SHP77 (cell line): ENCODE measurements at regions not wholly inside any gene's neighbourhood (a gene's known extent, or its start where the extent isn't known, plus 50 kb on each side); places are given as distances from the start of the nearest gene placed in this dataset.

Source experiments
- DNase-seq, 2 experiments: peaks; one replicate each; lab custom pipeline; 2025; lab: John Stamatoyannopoulos, UW

DNA sequence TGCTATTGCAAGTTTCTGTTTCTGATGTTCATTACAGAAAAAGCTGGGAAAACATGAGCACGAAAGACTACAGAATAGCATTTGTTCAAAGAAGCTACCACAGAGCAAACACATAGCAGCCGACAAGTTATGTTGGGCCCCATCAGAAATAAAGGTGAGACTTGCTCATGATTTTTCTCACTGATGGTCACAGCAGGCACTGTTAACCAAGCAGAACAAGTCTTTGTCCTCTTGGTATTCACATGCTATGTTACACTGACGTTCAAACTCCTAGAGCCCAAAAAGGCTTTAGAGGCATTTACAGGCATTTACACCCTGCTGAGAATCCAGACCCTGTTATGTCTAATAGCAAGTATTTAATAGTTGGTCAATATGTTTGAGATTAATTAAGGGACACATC is 235.0 kb upstream of the HNMT start:
- no peak for DNase-seq

GRCh38 chr2:137737559-137737958 is 226.7 kb upstream of the HNMT start:
- DNase-seq: no peak

- no peak for DNase-seq
These were observed 222.4 kb upstream of the HNMT start for GRCh38 chr2:137741784-137742362.

- no peak for DNase-seq
These were observed 216.8 kb upstream of the HNMT start for GRCh38 chr2:137747509-137747908.

DNA sequence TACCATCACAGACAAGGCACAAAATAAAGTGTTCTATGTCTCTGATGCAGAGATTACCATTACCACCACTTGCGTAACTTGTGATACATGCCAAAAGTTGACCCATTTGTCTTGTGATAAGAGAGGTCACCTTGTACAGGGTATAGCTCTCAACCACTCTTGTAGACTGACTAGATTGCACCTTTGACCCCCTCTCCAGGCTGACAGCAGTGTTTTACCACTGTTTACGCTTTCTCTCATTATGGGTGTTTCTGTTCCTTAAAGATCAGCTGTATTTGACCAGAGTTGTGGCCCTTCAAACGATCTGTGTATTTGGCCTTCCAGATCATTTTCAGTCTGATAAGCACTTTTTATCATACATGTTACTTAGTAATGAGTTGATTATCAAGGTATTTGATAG is 215.7 kb upstream of the HNMT start:
- no peak for DNase-seq

- DNase-seq: no peak
These were observed 199.6 kb upstream of the HNMT start for GRCh38 chr2:137764646-137765045.

DNA sequence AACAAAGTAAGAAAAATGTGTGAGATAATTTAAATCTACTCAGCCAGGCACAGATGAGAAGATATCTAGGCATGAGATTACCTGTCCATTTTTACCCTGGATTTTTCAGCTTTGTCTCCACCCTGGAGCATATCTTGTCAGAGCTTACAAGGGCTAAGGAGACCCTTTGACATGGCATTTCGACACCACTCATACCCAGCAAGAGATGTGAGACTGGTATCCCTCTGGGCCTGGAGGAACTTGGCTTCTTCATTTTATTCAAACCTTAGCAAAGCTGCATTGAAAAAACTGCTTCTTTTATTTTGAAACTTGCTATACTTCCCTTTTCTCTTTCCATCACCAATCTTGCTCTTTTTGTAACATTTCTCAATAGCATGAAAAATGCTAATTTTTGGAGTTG is 194.9 kb upstream of the HNMT start:
- no peak for DNase-seq

GRCh38 chr2:137770166-137770565 is 194.1 kb upstream of the HNMT start:
- no peak for DNase-seq

- no peak for DNase-seq
These were observed 193.2 kb upstream of the HNMT start for GRCh38 chr2:137771064-137771463.

DNA sequence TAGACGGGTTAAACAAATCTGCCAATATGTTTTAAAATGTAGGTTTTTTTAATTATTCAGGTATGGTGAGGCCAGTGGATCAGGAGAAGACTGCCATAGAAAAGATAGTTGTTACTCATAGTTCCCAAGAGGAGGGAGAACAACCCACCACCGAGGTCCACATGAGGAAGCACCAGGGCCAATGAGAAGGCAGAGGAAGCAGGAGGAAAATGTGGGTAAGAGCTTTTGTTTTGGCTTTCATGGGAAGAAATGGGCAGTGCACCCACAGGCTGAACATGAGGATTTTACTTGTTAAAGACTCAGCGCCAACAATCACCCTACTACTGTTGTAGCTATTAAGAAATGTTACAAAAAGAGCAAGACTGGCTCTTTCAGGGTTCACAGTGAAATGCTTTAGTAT is 191.8 kb upstream of the HNMT start:
- DNase-seq: no peak

- no peak for DNase-seq
These were observed 188.7 kb upstream of the HNMT start for GRCh38 chr2:137775529-137775928.

- DNase-seq: no peak
These were observed 187.6 kb upstream of the HNMT start for GRCh38 chr2:137776697-137777096.

GRCh38 chr2:137797641-137798040 is 166.6 kb upstream of the HNMT start:
- DNase-seq: no peak

- no peak for DNase-seq
These were observed 164.7 kb upstream of the HNMT start for GRCh38 chr2:137799600-137799999.

DNA sequence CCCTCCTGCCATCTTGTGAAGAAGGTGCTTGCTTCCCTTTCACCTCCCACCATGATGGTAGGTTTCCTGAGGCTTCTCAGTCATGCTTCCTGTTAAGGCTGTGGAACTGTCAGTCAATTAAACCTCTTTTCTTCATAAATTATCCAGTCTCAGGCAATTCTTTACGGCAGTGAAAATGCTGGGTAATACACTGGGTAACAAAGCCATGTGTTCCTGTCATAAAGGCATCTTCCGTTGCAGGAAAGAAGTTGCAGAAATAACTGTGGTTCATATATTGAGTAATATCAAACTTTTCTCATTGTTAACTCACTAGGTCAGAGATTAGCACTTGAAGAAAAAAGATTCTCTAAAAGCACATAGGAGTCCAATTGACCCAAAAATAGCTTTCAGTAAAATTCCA is 163.9 kb upstream of the HNMT start:
- no peak for DNase-seq

- DNase-seq: no peak
These were observed 163.0 kb upstream of the HNMT start for GRCh38 chr2:137801228-137801627.

DNA sequence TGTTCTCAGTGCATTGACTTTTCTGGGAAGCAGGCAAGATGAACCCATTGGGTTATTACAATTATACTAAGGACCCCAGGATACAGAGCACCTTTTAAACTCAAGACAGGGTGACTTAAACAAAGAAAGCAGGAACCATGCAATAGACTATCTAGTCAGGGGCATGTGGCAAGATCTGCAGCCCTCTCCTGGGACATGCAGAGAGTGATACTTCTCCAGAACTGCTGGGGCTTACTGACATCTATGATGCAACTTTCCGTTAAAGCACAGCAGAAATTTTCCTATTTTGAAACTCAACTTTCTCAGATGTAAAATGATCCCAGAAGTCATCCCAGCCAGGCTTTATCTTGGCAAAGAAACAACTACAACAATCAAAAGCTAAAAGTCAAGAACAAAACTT is 162.2 kb upstream of the HNMT start:
- DNase-seq: no peak

DNA sequence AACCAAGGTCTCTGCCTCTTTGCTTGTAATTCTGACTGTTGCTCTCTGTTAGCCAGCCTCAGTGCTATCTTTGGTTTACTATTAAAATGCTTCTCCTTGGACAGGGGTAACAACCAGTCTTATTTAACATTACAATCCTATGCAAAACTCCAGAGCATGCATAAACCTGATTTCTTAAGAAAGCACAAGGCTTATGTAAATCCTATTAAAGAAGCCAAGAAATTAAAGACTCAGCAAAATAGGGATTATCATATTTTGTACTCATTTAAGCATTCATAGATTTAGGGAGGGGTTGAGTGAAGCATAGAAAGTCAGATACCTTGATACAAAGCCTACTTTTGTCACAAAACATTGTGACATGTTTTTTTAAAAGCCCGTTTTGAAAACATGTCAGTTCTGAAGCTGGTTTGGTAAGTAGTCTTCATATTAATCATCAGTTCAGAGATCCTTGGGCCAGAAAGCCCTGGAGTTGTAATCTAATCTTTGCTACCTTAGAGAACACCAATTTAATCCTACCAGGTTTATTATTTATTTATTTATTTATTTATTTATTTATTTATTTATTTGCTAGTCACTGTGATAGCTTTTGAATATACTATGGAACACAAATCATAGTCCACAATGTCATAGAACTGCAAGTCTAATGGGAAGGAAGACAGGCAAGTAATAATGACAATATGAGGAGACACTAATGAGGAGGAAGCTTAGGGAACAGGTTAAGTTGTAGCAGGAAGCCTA is 158.0 kb upstream of the HNMT start:
- DNase-seq: no peak

DNA sequence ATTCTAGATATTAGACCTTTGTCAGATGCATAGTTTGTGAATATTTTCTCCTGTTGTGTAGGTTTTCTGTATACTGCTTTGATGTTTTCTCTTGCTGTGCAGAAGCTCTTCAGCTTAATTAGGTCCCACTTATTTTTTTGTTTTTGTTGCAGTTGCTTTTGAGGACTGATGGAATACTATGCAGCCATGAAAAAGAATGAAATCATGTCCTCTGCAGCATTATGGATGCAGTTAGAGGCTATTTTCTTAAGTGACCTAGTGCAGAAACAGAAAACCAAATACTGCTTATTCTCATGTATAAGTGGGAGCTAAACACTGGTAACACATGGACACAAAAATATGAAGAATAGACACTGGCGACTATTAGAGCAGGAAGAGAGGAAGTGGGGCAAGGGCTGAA is 155.0 kb upstream of the HNMT start:
- no peak for DNase-seq

- DNase-seq: no peak
These were observed 154.4 kb upstream of the HNMT start for GRCh38 chr2:137809837-137810236.

- DNase-seq: no peak
These were observed 151.8 kb upstream of the HNMT start for GRCh38 chr2:137812517-137812916.

DNA sequence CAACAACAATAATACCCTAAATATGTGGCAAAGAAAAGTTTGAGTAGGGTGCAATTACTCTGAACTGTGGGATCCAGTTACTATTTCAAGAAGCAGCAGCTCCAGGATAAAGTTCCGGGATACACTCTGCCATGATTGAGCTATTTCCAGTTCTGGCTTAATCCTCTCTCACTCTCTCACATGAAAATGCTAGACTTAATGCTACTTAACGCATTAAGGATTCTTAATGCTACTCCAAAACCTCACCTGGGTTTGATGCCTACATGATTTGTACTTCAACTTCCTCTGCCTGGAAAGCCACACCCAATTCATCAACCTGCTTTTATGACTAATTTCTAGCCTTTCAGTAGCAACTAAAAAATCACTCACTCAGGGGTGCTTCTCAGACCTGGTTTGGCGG is 151.1 kb upstream of the HNMT start:
- DNase-seq: no peak

DNA sequence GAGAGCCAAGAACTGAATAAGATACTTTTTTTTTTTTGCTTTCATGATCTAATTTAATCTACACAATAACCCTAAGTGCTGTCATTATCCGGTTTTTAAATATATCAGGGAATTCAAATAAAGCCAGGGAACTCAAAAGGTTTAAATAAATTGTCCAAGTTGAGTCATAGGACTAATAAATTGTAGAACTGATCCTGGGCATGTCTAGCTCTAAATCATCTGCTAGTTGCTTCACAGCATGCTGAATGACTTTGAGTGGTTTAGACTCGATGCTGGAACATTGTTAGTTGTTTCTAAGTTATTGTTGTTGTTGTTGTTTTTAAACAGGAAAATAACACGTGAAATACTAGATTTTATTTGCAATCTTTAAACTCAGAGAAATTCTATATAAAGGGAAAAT is 147.2 kb upstream of the HNMT start:
- no peak for DNase-seq

- no peak for DNase-seq
These were observed 141.1 kb upstream of the HNMT start for GRCh38 chr2:137823196-137823595.
